ENCODE measurements at regions not wholly inside any gene's neighbourhood (a gene's known extent, or its start where the extent isn't known, plus 50 kb on each side); places are given as distances from the start of the nearest gene placed in this dataset.

DNA sequence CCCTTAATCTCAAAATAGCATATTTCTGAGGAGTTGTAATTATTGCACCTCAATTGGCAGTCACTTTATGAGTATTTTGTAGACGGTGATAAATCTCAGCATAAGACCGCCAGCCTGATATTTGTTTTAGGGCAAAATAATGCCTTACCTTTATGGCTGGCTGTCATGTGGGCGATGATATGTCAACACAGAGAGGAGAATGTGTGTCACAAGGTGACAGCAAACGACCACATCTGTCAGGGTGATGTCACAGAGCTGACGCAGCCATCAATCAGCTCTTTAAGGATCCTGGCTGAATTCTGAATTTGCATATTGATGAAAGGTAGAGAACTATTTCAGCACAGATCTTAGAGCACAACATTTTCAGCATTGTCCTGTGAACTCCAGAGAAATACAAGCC lies 209.7 kb downstream of the CEP135 start:
- TF ChIP-seq, protein P1, sequence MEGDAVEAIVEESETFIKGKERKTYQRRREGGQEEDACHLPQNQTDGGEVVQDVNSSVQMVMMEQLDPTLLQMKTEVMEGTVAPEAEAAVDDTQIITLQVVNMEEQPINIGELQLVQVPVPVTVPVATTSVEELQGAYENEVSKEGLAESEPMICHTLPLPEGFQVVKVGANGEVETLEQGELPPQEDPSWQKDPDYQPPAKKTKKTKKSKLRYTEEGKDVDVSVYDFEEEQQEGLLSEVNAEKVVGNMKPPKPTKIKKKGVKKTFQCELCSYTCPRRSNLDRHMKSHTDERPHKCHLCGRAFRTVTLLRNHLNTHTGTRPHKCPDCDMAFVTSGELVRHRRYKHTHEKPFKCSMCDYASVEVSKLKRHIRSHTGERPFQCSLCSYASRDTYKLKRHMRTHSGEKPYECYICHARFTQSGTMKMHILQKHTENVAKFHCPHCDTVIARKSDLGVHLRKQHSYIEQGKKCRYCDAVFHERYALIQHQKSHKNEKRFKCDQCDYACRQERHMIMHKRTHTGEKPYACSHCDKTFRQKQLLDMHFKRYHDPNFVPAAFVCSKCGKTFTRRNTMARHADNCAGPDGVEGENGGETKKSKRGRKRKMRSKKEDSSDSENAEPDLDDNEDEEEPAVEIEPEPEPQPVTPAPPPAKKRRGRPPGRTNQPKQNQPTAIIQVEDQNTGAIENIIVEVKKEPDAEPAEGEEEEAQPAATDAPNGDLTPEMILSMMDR (IDR thresholded peaks at IDR 0.05): no peak
- TF ChIP-seq POLR2A (IDR thresholded peaks at IDR 0.05): no peak

All from uterus (tissue), 2 donors.